RPMI8226 (cell line): ENCODE measurements at regions not wholly inside any gene's neighbourhood (a gene's known extent, or its start where the extent isn't known, plus 50 kb on each side); places are given as distances from the start of the nearest gene placed in this dataset.
A peak's percentile ranks its signal among the peaks of the same experiment; 100 is the strongest.

ENCODE experiments used
- DNase-seq: peaks from one replicate; pipeline ENCODE4 v3.0.0-alpha.2; 2015

DNA sequence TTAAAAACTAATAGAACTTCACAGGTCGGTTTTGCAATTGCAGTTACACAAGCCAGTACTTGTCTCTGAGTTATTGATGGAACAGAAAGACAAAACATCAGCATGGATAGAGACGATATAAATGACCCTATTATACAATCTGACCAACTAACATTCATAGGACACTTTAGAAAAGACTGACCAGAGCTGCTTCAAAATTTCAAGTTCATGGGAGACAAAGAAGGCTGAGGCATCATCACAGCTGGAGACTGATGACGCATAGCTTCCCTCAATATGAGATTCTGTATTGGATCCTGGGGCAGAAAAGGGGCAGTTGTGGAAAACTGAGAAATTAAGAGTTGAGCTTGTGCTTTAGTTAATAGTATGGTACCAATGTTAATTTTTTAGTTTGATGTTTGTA lies 174.0 kb downstream of the THBS2 start:
- DNase-seq, result no peak

DNA sequence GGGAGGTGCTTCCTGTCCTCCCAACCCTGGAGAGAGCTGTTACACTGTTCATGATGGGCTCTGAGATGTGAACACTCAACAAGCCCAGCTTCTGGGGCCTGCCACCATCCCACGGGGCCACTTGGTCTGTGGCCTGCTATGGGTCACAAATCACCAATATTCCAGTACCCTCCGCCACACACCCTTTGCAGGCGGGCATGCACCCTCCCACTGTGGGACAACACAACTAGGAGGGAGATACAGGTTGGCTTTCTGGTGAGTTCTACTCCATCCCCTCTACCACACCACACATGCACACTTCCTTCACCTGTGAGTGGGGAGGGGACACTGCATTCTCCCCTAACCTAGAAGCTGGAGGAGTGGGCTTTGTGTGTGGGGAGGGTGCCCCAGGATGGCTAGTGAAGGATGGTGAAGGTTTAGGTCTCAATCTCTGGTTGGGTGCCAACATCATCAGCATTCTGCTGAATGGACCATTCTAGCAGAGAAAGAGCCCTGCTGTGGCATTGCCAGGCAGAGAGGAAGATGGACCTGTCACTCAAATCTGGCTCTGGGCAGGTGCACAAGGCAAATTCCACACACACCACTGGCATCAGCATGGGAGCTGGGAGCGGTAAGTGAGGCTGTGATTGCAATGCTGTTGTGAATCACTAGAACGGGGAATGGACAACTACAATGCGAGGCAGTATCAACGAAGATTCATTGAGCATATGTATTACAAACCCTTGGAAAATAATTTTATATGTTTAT lies 175.1 kb downstream of the THBS2 start:
- DNase-seq, result no peak

DNA sequence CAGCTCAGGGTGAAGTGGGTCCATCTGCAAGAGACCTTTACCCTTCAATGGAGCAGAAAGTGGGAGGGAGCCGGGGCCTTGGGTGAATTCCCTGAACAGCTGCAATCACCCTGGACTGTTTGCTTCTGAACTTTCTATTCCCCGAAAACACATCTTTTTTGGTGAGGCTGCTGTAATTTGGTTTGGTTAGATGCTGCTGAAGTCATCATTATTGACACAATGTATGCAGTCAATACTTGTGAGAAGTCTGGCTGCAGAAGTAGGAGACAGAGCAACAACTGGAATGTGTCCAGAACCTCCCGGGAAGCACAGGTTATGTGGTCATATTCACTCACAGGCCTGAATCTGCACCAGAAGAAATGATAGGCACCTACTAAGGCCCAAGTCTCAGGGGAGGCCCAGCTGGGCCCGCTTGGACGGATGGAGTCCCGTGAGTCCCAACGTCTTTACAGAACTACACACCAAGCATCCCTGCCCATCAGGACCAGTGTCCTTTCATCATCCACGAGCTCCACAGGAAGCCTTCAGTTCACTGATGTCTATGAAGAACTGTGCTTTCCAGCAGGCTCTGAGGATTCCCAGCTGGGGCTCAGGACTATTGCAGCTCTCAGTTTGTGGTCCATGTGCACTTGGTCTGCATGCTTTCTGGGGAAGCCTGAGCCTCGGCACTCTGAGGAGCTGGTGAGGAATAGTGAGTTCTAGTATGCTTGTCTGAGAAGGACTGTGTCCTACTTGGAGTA lies 177.6 kb downstream of the THBS2 start:
- DNase-seq, result no peak

DNA sequence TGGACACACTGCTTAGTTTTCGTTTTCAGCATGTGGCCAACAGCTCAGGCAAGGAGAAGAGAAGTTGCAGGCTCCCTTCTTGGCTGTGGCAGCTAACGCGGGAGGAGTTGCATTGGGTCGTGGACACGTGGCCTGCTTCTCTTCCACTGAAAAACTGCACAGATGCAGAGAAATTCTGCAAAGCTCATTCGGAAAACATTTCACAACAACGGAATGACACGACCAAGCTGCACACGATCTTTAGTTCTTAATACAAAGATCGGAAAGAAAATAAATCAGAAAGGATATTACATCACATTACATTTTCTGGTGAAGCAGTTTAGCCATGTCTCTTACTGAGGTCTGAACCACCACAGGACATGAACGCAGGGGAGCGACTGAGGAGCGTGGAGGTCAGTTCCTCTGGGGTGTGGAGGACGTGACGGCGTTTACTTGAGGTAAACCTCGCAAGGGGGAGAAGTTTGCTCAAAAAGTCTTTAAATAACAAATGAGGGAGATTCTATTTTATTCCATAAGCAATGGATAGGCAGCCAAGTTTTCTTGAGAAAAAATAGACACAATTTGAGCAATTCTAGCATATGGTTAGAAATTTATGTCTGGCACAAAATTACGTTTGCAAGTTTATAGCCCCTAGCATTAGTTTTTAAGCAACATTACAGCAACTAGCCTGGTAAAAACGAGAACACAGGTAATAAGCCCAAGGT lies 178.3 kb downstream of the THBS2 start:
- no peak for DNase-seq

DNA sequence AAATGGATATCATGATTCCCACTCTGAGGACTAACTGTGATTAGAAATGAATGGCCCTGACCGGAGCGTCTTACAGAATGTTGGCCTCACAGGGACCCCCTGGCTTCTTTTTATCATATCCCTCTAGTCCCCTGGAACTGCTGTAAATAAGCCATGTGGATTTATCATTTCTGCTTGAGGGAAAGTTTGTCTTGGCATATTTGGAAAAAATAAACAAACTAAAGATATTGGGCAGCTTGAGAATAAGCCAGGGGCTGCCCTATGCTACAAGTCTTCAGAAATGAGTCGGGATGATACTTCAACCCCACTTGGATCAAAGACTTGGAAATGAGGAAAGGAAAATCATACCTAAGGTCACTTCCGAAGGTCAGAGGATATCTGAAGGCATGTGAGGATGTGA lies 179.1 kb downstream of the THBS2 start:
- no peak for DNase-seq

DNA sequence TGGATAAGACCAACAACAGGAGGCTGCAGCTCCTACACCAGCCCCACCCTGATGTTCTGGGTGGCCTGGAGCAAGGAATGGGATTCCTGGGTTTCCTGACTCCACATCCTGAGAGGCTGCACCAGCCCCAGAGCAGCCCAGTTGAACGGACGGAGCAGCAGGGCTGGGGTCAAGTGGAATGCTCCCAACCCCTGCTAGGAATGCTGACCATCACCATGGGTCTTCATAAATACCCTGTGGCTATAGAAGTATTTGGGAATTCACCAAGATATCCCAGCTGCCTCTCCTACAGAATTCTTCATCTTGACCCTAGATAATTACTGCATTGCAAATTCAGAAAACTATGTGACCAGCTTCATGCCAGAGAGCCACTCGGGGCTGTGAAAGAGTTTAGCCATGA lies 180.3 kb downstream of the THBS2 start:
- no peak for DNase-seq

DNA sequence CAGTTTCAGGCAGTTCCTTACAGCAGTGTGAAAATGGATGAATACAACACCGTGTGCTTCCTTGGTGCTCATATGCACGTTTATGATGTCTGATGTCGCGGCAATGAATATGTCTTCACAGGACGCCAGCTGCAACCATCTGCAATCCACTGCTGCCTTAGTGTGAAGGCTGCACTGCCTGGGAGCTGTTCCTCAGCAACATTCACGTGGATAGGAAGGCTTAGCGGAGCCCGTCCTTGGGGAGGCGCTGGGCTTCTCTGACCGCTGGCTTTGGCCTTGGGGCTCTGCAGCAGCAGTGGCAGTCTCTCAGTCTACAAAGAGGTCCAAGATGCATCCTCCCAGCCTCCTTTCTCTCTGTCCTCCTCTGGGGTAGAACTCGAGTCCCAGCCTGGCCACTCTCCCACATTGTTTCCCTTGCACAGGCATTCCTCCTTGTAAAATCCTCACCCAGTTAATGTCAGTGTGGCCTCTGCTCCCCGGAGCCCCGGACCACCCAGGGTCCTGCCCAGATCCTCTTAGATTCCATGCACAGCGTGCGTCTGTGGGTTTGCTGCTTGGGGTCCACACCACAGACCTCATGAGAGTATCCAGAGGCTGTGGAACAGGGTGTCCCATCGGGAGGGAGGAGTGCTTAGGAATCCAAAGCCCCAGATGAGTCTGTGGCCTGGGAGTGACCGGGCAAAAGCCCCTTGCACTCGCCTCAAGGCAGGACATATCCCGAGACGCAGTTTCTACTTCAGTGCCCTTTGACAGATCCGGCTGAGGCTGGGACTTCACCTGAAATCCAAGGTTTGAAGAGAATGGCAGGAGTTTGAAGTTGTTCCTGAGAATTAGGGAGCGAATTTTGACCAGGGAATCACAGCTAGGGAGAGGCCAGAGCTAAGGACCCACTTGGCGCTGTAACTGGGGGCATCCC lies 181.3 kb downstream of the THBS2 start:
- no peak for DNase-seq

DNA sequence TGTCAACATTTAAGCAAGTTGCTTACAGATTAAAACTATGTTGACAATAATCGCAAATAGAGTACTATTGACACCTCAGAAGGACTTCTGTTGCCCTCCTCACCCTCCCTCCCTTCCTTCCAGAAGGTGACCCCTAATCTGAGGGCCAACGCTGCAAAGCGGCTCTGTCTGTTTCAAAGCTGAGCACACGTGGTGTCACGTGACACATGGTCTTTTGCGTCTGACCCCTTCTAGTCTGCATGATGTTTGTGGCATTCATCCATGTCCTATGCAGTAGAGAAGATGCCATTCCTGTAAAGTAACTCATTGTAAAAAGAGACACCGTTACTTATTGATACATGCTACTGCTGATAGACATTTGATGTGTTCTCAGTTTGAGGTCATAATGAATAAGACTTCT lies 182.3 kb downstream of the THBS2 start:
- no peak for DNase-seq

DNA sequence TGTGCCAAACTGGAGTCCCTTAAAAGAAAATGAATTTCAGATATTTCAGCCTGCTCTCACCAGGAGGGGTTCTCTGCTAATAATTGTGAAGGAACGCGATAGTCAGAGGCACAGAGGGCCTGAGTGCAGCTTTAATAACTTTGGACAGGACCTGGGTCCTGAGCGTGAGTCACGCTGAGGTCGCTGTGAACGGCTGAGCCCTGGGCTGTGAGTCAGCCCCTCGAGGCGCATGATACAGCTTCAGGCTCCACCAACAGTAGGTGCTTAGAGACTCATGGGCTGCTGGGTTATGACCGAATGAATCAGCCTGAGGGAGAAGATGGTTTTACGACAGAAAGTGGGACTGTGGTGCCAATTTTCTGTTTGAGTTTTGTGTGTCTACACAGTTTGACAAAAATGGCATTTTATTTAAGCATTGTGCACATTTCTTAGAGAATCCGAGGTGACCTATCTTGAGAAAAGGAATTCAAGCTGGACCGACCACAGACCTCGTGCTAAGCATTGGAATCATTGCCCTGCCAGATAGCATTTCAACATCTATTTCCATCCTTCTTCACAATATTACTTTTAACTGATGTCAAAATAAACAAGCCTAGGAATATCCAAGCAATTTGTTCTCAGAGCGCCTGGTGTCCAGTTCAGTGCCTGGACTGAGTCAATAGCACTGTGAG lies 183.0 kb downstream of the THBS2 start:
- no peak for DNase-seq

DNA sequence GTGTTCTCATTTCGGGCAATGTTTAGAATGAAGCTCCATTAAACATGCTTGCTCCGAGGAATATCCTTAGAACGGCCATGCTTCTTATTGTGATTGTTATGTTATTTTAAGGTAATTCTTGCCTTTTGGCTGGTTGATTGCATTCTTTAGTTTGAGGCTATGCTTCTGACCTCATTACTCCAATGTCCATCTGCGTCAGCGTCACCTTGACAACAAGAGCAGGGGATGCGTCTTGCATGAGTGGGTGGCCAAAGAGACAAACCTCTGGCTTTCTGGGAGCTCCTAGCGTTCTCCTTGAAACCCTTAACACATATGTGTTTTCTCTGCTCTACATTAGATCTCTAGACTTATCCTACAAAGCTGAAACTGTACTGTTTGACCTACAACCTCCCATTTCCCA lies 184.3 kb downstream of the THBS2 start:
- DNase-seq, result no peak

DNA sequence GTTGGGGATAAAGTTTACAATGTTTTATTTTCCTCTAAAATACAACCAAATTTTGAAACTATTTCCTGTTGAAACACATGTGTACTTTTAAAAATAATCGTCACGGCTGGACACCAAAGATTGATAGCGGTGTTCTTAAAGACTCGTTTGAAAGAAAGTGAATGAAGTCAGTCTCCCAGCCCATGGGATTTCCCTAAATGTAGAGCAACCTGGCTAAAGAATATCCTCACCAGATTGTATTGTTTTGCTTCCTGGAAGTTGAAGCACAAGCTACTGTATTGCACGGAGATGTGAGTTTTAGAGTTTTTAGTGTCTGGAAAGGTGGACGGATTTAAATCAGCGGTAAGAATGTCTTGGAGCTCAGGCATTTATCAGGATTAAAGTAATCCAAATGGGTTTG lies 189.5 kb downstream of the THBS2 start:
- DNase-seq, result no peak

DNA sequence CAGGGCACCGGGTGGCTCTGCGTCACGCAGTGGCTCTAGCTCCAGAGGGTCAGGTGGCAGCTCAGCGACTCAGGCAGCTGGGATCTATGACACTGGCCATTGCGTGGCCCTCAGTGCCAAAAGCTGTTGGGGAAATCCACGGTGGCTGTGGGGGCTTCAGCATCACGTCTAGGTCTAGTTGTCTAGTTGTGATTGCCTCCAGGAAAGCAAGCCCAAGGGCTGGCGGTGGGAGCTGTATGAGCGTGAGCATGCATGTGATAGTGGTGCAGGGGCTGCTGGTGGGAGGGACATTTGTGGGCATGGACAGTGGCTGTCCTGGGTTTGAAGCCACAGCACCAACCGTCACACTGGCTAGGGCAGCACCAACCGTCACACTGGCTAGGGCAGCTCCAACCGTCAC lies 191.4 kb downstream of the THBS2 start:
- no peak for DNase-seq

DNA sequence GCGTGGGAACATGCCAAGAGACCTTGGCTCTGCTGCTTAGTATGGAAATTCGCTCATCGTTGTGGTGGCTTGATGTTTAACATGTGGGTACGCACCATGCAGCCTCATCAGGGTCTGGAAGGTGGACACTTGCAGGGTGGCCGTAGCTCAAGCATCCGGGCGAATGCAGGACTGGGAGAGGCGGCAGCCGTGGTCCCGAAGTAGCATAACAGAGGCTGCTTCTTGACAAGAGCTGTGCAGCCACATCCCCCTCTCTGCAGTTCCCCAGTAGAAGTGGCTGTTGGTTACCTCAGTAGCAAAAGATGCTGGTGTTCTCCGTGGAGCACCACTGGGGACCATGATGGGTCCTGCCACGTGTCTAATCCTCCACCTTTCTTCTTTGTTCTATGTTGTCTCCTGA lies 195.0 kb downstream of the THBS2 start:
- no peak for DNase-seq

DNA sequence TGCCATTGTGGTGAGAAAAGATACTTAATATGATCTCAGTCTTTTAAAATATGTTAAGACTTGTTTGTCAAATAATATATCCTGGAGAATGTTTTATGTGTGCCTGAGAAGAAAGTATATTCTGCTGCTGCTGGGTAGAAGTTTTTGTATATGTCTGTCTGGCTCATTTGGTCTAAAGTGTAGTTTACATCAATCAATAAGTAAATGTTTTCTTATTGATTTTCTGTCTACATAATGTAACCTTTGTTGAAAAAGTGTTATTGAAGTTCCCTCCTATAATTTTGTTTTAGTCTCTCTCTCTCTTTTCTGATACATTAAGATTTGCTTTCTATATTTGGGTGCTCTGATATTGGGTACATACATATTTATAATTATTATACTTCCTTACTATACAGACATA lies 201.2 kb downstream of the THBS2 start:
- DNase-seq, result no peak

DNA sequence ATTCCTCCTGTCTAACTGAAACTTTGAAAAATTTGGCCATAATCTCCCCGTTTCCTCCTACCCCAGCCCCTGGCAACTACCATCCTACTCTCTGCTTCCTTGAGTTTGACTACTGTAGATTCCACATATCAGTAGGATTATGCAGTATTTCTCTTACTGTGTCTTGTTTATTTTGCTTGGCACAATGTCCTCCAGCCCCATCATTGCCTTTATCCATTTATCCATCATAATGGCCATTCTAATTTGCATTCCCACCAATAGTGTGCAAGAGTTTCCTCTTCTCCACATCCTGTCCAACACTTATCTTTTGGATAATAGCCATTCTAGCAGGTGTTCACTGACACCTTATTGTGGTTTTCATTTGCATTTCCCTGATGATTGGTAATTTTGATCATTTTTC lies 202.3 kb downstream of the THBS2 start:
- no peak for DNase-seq

DNA sequence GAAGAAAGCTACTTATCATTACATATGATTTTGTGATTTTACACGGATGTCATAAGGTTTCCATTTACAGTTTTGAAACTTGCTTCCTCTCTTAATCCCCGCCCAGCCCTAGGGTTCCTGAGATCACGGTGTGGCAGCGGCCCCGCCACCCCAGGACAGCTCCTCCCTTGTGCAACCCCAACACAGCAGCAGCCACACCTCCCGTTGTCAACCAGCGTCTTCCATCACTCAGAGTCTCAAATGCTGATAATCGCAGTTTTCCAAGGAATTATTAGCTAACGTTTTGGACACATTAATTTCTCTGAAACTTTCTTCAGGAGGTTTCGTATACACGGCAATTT lies 204.8 kb downstream of the THBS2 start:
- no peak for DNase-seq

DNA sequence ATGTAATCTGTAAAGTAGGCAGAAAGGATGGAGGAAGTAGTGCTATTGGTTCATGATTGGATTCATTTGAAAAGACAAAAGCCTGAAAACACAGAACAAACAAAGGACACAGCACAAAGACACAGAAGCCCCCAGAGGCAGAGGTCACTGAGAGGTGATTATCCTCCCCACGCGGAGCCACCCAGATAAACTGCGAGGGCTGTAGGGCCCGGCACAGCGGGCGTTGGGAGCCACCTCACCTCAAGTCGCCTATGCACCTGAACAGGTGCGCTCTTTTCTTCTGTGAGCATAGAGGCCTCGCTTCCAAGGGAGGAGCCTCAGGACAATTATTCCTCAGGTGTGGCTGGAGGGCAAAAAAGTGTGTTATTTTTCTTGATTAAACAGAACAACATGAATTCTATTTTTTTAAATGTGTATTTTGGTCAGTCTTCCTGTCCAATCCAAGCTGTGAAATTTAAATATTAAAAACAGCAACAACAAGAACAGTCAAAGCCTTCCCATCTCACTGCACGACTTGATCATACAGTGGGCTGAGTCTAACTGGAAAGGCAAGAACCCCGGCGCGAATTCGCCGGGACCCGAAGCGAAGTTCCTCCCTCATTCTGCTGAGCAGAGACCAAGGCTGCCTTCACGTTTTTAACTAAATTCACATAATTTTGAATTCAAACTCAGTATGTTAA lies 205.3 kb downstream of the THBS2 start:
- no peak for DNase-seq

DNA sequence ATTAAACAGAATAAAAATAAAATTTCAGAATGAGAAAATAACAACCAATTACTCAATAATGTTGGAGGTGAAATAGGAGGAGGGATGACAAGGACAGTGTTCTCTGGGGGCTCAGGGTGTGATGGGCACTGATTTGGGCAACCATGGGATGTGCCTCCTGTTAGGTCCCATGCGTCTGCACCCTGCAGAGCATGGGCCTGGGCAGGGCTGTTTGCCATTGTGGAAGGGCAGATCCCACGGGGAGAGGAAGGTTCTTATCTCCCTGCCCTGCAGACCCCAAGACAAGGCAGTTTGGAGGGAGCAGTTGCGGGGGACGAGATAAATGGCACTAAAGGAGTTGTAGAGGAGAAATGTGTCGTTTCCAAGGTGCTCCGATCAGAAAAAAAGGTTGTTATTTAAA lies 206.3 kb downstream of the THBS2 start:
- no peak for DNase-seq

DNA sequence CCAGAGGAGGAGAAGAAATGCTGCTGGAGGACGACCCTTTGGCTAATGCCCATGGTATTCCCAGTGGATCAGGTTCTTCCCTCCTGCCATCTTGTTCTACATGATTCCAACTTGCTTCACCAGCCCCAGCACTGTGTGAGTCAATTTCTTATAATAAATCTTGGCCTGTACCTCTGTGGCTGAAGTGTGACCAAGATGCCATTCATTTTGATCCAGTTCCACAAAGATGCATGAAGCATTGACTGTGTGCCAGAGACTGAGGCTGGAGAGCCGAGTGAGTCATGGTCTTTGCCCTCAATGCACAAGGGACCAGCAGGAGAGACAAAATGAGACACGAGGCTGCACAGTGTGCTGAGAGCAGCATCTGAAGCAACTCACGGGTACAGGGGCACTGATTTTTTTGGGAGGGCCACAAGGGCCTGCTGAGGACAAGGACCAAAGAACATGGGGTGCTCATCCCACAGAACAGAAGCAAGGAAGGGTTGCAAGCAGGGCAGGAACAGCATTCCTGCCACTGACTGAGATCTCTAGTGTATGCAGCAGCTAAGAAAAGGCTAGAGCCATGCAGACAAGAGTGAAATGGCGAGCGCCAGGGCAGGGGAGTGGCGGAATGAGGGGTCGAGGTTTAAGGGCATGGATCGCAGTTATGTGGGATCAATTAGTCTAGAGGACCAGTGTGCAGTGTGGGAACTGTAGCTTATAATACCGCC lies 207.0 kb downstream of the THBS2 start:
- DNase-seq, result no peak

DNA sequence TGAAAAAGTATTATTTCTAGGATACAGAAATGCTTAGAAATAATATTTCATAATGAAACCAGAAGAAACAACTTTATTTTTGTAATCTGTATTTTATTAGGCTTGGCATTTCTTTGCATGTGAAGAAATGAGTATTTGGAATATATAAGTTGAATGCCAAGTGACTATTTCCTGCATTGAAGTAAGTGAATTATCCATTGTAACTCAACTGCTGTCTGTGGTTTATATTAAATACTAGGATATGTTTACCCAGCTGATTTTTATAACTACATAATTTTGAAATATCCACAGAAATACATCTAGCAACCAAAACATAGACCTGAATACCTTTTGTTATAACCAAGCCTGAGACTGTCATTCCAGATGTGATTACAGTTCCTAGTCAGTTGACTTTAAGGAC lies 207.6 kb downstream of the THBS2 start:
- no peak for DNase-seq

DNA sequence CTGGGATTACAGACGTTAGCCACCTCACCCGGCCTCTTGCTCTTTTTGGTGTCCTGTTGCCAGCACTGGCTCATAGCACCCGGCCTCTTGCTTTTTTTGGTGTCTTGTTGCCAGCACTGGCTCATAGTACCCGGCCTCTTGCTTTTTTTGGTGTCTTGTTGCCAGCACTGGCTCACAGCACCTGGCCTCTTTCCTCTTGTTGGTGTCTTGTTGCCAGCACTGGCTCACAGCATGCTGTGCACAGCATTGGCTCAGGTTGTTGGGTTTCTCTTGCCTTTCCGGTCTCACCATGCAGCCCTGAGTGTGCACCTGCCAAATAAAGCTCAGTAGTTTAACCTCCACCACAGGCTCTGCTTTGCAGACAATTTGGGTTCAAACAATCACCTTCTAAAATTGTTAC lies 208.2 kb downstream of the THBS2 start:
- DNase-seq, result peak; percentile 67
